CD14-positive monocyte (primary cell): ENCODE measurements at regions not wholly inside any gene's neighbourhood (a gene's known extent, or its start where the extent isn't known, plus 50 kb on each side); places are given as distances from the start of the nearest gene placed in this dataset.

Experiments used
- DNase-seq, 3 donors: peaks; one replicate each; pipeline ENCODE4 v3.0.0-alpha.2; 2011 to 2022
- H2AFZ ChIP-seq: 2 replicates; pipeline ENCODE4 v1.6.0; 2012; ENCODE audit warnings: mild to moderate bottlenecking, low read depth, low read length, inconsistent platforms; ENCODE audit not compliant: insufficient read depth, poor library complexity, severe bottlenecking
- H3K27ac ChIP-seq, 2 donors: 1 replicate in 1 of 2; 2 replicates in 1 of 2; pipeline ENCODE4 v1.5.1; 2012 to 2013; ENCODE audit warnings: low read length in 2 of 2, control low read depth in 1 of 2, inconsistent platforms in 1 of 2, low read depth in 1 of 2, mild to moderate bottlenecking in 1 of 2
- H3K27me3 ChIP-seq, 2 donors: one replicate each; pipeline versions ENCODE4 v1.6.0 to v1.6.1; 2011 to 2013; ENCODE audit warnings: low read length in 2 of 2; ENCODE audit not compliant: control insufficient read depth in 2 of 2, insufficient read depth in 2 of 2
- H3K36me3 ChIP-seq, 2 donors: replicated peaks in 1 of 2; 1 replicate in 1 of 2; 2 replicates in 1 of 2; pipeline versions ENCODE4 v1.5.1 to v1.6.1; 2012 to 2013; ENCODE audit warnings: low read length in 2 of 2, control low read depth in 1 of 2, inconsistent platforms in 1 of 2, mild to moderate bottlenecking in 1 of 2; ENCODE audit not compliant: insufficient read depth in 2 of 2, control insufficient read depth in 1 of 2
- H3K4me1 ChIP-seq, 2 donors: 1 replicate in 1 of 2; 2 replicates in 1 of 2; pipeline versions ENCODE4 v1.5.1 to v1.6.1; 2012 to 2013; ENCODE audit warnings: low read length in 2 of 2, control low read depth in 1 of 2, inconsistent platforms in 1 of 2, mild to moderate bottlenecking in 1 of 2, moderate library complexity in 1 of 2; ENCODE audit not compliant: insufficient read depth in 2 of 2, control insufficient read depth in 1 of 2
- H3K4me2 ChIP-seq: replicated peaks from 2 replicates; pipeline ENCODE3; 2012; ENCODE audit warnings: low read length, moderate library complexity, mild to moderate bottlenecking; ENCODE audit not compliant: poor library complexity, severe bottlenecking; ENCODE audit errors: extremely low read depth
- H3K4me3 ChIP-seq, 3 experiments: fragments of 200-600 bp in 1 of 3; sonication (generic) in 1 of 3; replicated peaks in 1 of 3; 1 replicate in 2 of 3; 2 replicates in 1 of 3; pipeline ENCODE4 v1.5.1; 2011 to 2013; ENCODE audit warnings: low read length in 3 of 3, mild to moderate bottlenecking in 3 of 3, control low read depth in 2 of 3, low read depth in 2 of 3, inconsistent platforms in 1 of 3, moderate library complexity in 1 of 3
- H3K79me2 ChIP-seq: 2 replicates; pipeline ENCODE4 v1.6.0; 2012; ENCODE audit warnings: mild to moderate bottlenecking, control low read depth, inconsistent platforms, low read length, moderate library complexity; ENCODE audit not compliant: insufficient read depth
- H3K9ac ChIP-seq: 2 replicates; pipeline ENCODE4 v1.6.0; 2017; ENCODE audit warnings: low read length, mild to moderate bottlenecking; ENCODE audit not compliant: insufficient read depth, poor library complexity, severe bottlenecking
- H3K9me3 ChIP-seq, 2 donors: replicated peaks in 1 of 2; 1 replicate in 1 of 2; 2 replicates in 1 of 2; pipeline versions ENCODE4 v1.5.1 to v1.6.1; 2012 to 2013; ENCODE audit warnings: low read length in 2 of 2, control low read depth in 1 of 2; ENCODE audit not compliant: control insufficient read depth in 1 of 2, insufficient read depth in 1 of 2
- H4K20me1 ChIP-seq: 2 replicates; pipeline ENCODE4 v1.6.0; 2012; ENCODE audit warnings: mild to moderate bottlenecking, low read length, control low read depth, moderate library complexity; ENCODE audit not compliant: insufficient read depth
- H3K27ac Mint-ChIP-seq, 7 donors: one replicate each; pipeline ENCODE4 v1.8.0; 2020; ENCODE audit warnings: mild to moderate bottlenecking in 7 of 7, mixed read lengths in 7 of 7, moderate library complexity in 6 of 7, inconsistent platforms in 2 of 7
- H3K27me3 Mint-ChIP-seq, 3 donors: one replicate each; pipeline ENCODE4 v1.8.0; 2021 to 2022; ENCODE audit warnings: low read depth in 3 of 3, mild to moderate bottlenecking in 3 of 3, mixed read lengths in 3 of 3, moderate library complexity in 3 of 3, inconsistent platforms in 1 of 3
- H3K36me3 Mint-ChIP-seq, 2 donors: one replicate each; pipeline ENCODE4 v1.8.0; 2020; ENCODE audit warnings: mixed read lengths in 2 of 2, inconsistent platforms in 1 of 2, mild to moderate bottlenecking in 1 of 2
- H3K4me1 Mint-ChIP-seq: one replicate; pipeline ENCODE4 v1.8.0; 2020; ENCODE audit warnings: mild to moderate bottlenecking, mixed read lengths
- H3K4me3 Mint-ChIP-seq, 2 donors: one replicate each; pipeline ENCODE4 v1.8.0; 2020; ENCODE audit warnings: mild to moderate bottlenecking in 2 of 2, mixed read lengths in 2 of 2, moderate library complexity in 1 of 2
- H3K9me3 Mint-ChIP-seq, 7 donors: one replicate each; pipeline ENCODE4 v1.8.0; 2020 to 2022; ENCODE audit warnings: mixed read lengths in 7 of 7, mild to moderate bottlenecking in 6 of 7, moderate library complexity in 6 of 7, inconsistent platforms in 2 of 7
- CTCF ChIP-seq: fragments of 200-600 bp; IDR thresholded peaks from one replicate; pipeline ENCODE4 v1.8.0; 2022; ENCODE audit warnings: antibody characterized with exemption, mild to moderate bottlenecking
- WGBS: methylation state at CpG from one replicate; pipeline ENCODE4 v1.1.5; 2013; ENCODE audit warnings: missing lambda C conversion rate; ENCODE audit not compliant: insufficient coverage; 5-methylcytosine and 5-hydroxymethylcytosine counted together
- intact Hi-C, 2 donors: fragments of 100-400 bp; cut with micrococcal nuclease; formaldehyde crosslinking; loops; one replicate each; pipeline versions ENCODE4 v1.15.0 to v1.15.1; 2023

- H3K4me2 ChIP-seq = no peak overlapping the region
- H3K27me3 ChIP-seq = no peaks in the 10 kb centered on the region
- TF ChIP-seq CTCF = no peak
- H3K27ac ChIP-seq = no peak overlapping the region
- Mint-ChIP-seq H3K9me3 (peaks cover 0 to 11% (median 5%) of the 10 kb centered on the region in 7 donors), H3K27ac (no peak overlapping the region), H3K4me3 (no peak overlapping the region), H3K36me3 (no peaks in the 10 kb centered on the region), H3K27me3 (no peaks in the 10 kb centered on the region), H3K4me1 (no peaks in the 10 kb centered on the region)
- H3K4me3 ChIP-seq = no peak overlapping the region
- no peak overlapping the region for H2AFZ ChIP-seq
- H3K9me3 ChIP-seq = no peaks in the 10 kb centered on the region
- DNase-seq = no peak
- H4K20me1 ChIP-seq = no peaks in the 10 kb centered on the region
- H3K4me1 ChIP-seq = no peaks in the 10 kb centered on the region
- no peaks in the 10 kb centered on the region for H3K79me2 ChIP-seq
- no peaks in the 10 kb centered on the region for H3K36me3 ChIP-seq
- no CpG with 5 or more reads among the region's 4 CpGs for WGBS
- H3K9ac ChIP-seq = no peak overlapping the region
- intact Hi-C loops = no loop called here
Observed at GRCh38 chrX:10988653-10989052, 122.5 kb upstream of the HCCS start.

GRCh38 chrX:10989386-10989785, 121.7 kb upstream of the HCCS start:
- no peaks in the 10 kb centered on the region for H4K20me1 ChIP-seq
- TF ChIP-seq CTCF = no peak
- Mint-ChIP-seq H3K4me3 (no peak overlapping the region), H3K9me3 (peaks cover 0 to 11% (median 4%) of the 10 kb centered on the region in 7 donors), H3K4me1 (no peaks in the 10 kb centered on the region), H3K27me3 (no peaks in the 10 kb centered on the region), H3K27ac (no peak overlapping the region), H3K36me3 (no peaks in the 10 kb centered on the region)
- no peaks in the 10 kb centered on the region for H3K4me1 ChIP-seq
- no peak overlapping the region for H3K9ac ChIP-seq
- H3K9me3 ChIP-seq = no peaks in the 10 kb centered on the region
- no peak overlapping the region for H2AFZ ChIP-seq
- DNase-seq = no peak
- H3K4me3 ChIP-seq = no peak overlapping the region
- no peaks in the 10 kb centered on the region for H3K79me2 ChIP-seq
- no CpG with 5 or more reads among the region's 3 CpGs for WGBS
- H3K36me3 ChIP-seq = no peaks in the 10 kb centered on the region
- intact Hi-C loops = no loop called here
- H3K27ac ChIP-seq = no peak overlapping the region
- H3K27me3 ChIP-seq = no peaks in the 10 kb centered on the region
- no peak overlapping the region for H3K4me2 ChIP-seq
